ENCODE measurements at regions not wholly inside any gene's neighbourhood (a gene's known extent, or its start where the extent isn't known, plus 50 kb on each side); places are given as distances from the start of the nearest gene placed in this dataset.
A peak's percentile ranks its signal among the peaks of the same experiment; 100 is the strongest.

GRCh38 chr10:57494486-57494885, 773.2 kb downstream of the IPMK start:
- CTCF ChIA-PET (ENCODE audit: low intra/inter-chr PET ratio, low total read pairs): no interaction called here
- 18% methylated on average over 2 of the region's 2 CpGs for WGBS (ENCODE audit: low lambda C conversion rate)
- H3K79me2 ChIP-seq (ENCODE audit: insufficient read depth, low read length): no peaks in the 10 kb centered on the region

GRCh38 chr10:57482259-57482658, 785.4 kb downstream of the IPMK start:
- Histone ChIP-seq H3K27me3 (ENCODE audit: control insufficient read depth in 1 of 2, insufficient read depth in 2 of 2, low read length in 2 of 2) (no peaks in the 10 kb centered on the region), H2AFZ (ENCODE audit: low read length) (no peak overlapping the region), H3K36me3 (replicated peaks in 1 of 2; ENCODE audit: control insufficient read depth in 1 of 2, insufficient read depth in 2 of 2, low read length in 2 of 2) (no peaks in the 10 kb centered on the region), H3K4me2 (ENCODE audit: low read depth, low read length) (no peak overlapping the region), H3K4me3 (replicated peaks in 1 of 3; ENCODE audit: insufficient read depth in 1 of 3, low read depth in 2 of 3, low read length in 3 of 3) (no peak overlapping the region), H3K79me2 (ENCODE audit: insufficient read depth, low read length) (no peaks in the 10 kb centered on the region), H3K27ac (ENCODE audit: extremely low read length, insufficient read depth, low read length) (no peak overlapping the region), H4K20me1 (ENCODE audit: insufficient read depth, low read length) (no peaks in the 10 kb centered on the region), H3K4me1 (ENCODE audit: insufficient read depth, low read length) (no peaks in the 10 kb centered on the region), H3K9ac (ENCODE audit: insufficient read depth, low read depth, low read length) (no peak overlapping the region), H3K9me3 (ENCODE audit: low read length) (no peaks in the 10 kb centered on the region)
- WGBS (ENCODE audit: low lambda C conversion rate): 0% methylated on average over 1 of the region's 1 CpG
- ATAC-seq (no peak), DNase-seq (ENCODE audit: low spot score) (no peak), FAIRE-seq (no peak)
- in situ Hi-C loops (cut with HindIII; ENCODE audit: extremely low pct_ligation_motif_present, low pct_unique_long_range_greater_than_20kb): no loop called here
- no peak for TF ChIP-seq ARNT2 (CRISPR knock-in tag; IDR thresholded peaks at IDR 0.05; ENCODE audit: low read depth)
- no peak for TF ChIP-seq ZGPAT (CRISPR knock-in tag; IDR thresholded peaks at IDR 0.05)
- TF ChIP-seq ZFP36 (IDR thresholded peaks at IDR 0.05; ENCODE audit: borderline replicate concordance, low read depth, low read length, partially characterized antibody): no peak
- TF ChIP-seq KMT2A (CRISPR knock-in tag; IDR thresholded peaks at IDR 0.05): no peak
- no peak for TF ChIP-seq SP4 (CRISPR knock-in tag; IDR thresholded peaks at IDR 0.05)
- intact Hi-C loops (cut with micrococcal nuclease; ENCODE audit: unreplicated experiment): no loop called here
- ChIA-PET POLR2A (no interaction called here), CTCF (ENCODE audit: low intra/inter-chr PET ratio, low total read pairs) (no interaction called here)
- no TSS peak for BruUV-seq (replicated peaks)

More at GRCh38 chr10:57494486-57494885, 773.2 kb downstream of the IPMK start:
- ATAC-seq (peak; percentile 83), FAIRE-seq (no peak), DNase-seq (ENCODE audit: low spot score) (peak; percentile 1)
- H3K4me2 ChIP-seq (ENCODE audit: low read depth, low read length): no peak overlapping the region
- no peaks in the 10 kb centered on the region for H4K20me1 ChIP-seq (ENCODE audit: insufficient read depth, low read length)
- no peak for TF ChIP-seq EP300 (IDR thresholded peaks at IDR 0.05; ENCODE audit: low read depth in 2 of 2, low read length in 2 of 2)
- no peak for TF ChIP-seq EP300 (CRISPR knock-in tag; IDR thresholded peaks at IDR 0.05; ENCODE audit: borderline replicate concordance)
- no peak for TF ChIP-seq TBP (CRISPR knock-in tag; IDR thresholded peaks at IDR 0.05)
- TF ChIP-seq MLLT10 (CRISPR knock-in tag; IDR thresholded peaks at IDR 0.05): no peak
- TF ChIP-seq U2AF2 (IDR thresholded peaks at IDR 0.05; ENCODE audit: low read depth, low read length): no peak
- peak in 1 of 2 experiments; percentile 49; a peak in 2 of 4 replicates for TF ChIP-seq NR2F1 (CRISPR knock-in tag; IDR thresholded peaks at IDR 0.05)
- no peaks in the 10 kb centered on the region for H3K4me1 ChIP-seq (ENCODE audit: insufficient read depth, low read length)
- POLR2A ChIA-PET: no interaction called here
- no peak overlapping the region for H3K4me3 ChIP-seq (replicated peaks in 1 of 3; ENCODE audit: insufficient read depth in 1 of 3, low read depth in 2 of 3, low read length in 3 of 3)
- no peaks in the 10 kb centered on the region for H3K36me3 ChIP-seq (replicated peaks in 1 of 2; ENCODE audit: control insufficient read depth in 1 of 2, insufficient read depth in 2 of 2, low read length in 2 of 2)
- in situ Hi-C loops (cut with HindIII; ENCODE audit: extremely low pct_ligation_motif_present, low pct_unique_long_range_greater_than_20kb): no loop called here
- no TSS peak for BruUV-seq (replicated peaks)
- H3K27ac ChIP-seq (ENCODE audit: extremely low read length, insufficient read depth, low read length): no peak overlapping the region
- H2AFZ ChIP-seq (ENCODE audit: low read length): no peak overlapping the region
- no peaks in the 10 kb centered on the region for H3K9me3 ChIP-seq (ENCODE audit: low read length)
- intact Hi-C loops (cut with micrococcal nuclease; ENCODE audit: unreplicated experiment): no loop called here
- H3K27me3 ChIP-seq (ENCODE audit: control insufficient read depth in 1 of 2, insufficient read depth in 2 of 2, low read length in 2 of 2): no peaks in the 10 kb centered on the region
- H3K9ac ChIP-seq (ENCODE audit: insufficient read depth, low read depth, low read length): no peak overlapping the region

All from HepG2 (cell line).